ENCODE measurements at regions not wholly inside any gene's neighbourhood (a gene's known extent, or its start where the extent isn't known, plus 50 kb on each side); places are given as distances from the start of the nearest gene placed in this dataset.

GRCh38 chr12:76219806-76220205 is 128.4 kb downstream of the BBS10 start:
- Histone ChIP-seq H3K27ac (no peak overlapping the region), H3K4me1 (peaks cover 5% of the 10 kb centered on the region; the same call in 1 of the 3 replicates), H3K9me3 (no peaks in the 10 kb centered on the region), H3K4me3 (no peak overlapping the region), H3K4me2 (no peak overlapping the region)
- ATAC-seq: no peak
- POLR2A ChIA-PET: no interaction called here
- DNase-seq (ENCODE audit: low read depth in 1 of 2, low spot score in 1 of 2): no peak
- TF ChIP-seq MAZ (IDR thresholded peaks at IDR 0.05; ENCODE audit: borderline replicate concordance, low read depth, low read length) (no peak), ZSCAN20 (CRISPR knock-in tag; IDR thresholded peaks at IDR 0.05) (no peak), RAD21 (conservative IDR thresholded peaks at IDR 0.05 in 1 of 2, IDR thresholded peaks at IDR 0.05 in 1 of 2) (no peak), SREBF2 (IDR thresholded peaks at IDR 0.05) (no peak), ELK1 (IDR thresholded peaks at IDR 0.05; ENCODE audit: low read depth, low read length) (no peak), FOXS1 (CRISPR knock-in tag; IDR thresholded peaks at IDR 0.05) (no peak), POLR2AphosphoS2 (conservative IDR thresholded peaks at IDR 0.05; ENCODE audit: low read length) (no peak), HOXA7 (CRISPR knock-in tag; IDR thresholded peaks at IDR 0.05) (no peak), JUNB (IDR thresholded peaks at IDR 0.05) (no peak), CEBPB (IDR thresholded peaks at IDR 0.05) (no peak), KDM5A (IDR thresholded peaks at IDR 0.05) (no peak), NFE2L2 (conservative IDR thresholded peaks at IDR 0.05; ENCODE audit: low read length) (no peak), POLR2A (IDR thresholded peaks at IDR 0.05; ENCODE audit: low read length) (no peak)
- FAIRE-seq: no peak
- CTCF ChIA-PET: no interaction called here
- WGBS (ENCODE audit: missing lambda C conversion rate): 26% methylated on average over 1 of the region's 1 CpG

DNA sequence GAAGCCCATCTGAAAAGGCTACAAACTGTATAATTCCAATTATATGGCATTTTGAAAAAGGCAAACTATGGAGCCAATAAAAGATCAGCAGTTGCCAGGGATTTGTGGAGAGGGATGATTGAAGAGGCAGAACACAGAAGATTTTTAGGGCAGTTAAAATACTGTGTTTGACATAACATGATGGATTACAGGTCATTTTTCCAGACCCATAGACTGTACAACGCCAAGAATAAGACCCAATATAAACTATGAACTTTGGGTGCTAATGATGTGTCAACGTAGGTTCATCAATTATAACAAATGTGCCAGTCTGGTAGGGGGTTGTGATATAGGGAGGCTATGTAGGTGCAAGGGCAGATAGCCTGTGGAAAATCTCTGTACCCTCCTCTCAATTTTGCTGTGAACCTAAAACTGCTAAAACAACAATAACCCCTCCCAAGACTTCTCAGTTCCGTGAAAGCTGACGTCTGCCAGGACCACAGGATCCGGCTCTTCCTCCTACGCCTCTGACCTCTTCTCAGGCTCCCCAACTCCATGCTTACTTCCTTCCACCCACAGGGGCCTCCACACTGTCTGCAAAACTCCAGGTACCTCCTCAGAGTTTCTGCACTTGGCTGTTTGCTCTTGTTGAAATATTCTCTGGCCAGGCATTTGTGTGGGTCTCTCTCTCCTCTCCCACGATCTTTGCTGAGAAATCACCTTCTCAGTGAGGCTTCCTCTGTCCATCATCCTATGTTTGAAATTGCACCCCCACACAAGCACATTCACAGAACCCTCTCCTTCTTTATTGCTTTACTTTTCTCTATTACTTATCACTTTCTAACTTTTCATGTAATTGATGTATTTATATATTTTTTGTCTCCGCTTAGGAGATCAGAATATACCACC is 131.4 kb downstream of the BBS10 start:
- Histone ChIP-seq H3K4me1 (peaks cover 5% of the 10 kb centered on the region; the same call in 1 of the 3 replicates), H3K9me3 (no peaks in the 10 kb centered on the region), H3K4me2 (no peak overlapping the region), H3K4me3 (no peak overlapping the region), H3K27ac (no peak overlapping the region)
- no peak for ATAC-seq
- FAIRE-seq: no peak
- no peak for DNase-seq (ENCODE audit: low read depth in 1 of 2, low spot score in 1 of 2)
- ChIA-PET CTCF (no interaction called here), POLR2A (no interaction called here)
- no peak for TF ChIP-seq EP300 (IDR thresholded peaks at IDR 0.05)
- TF ChIP-seq BCL3 (IDR thresholded peaks at IDR 0.05): no peak
- no peak for TF ChIP-seq TFCP2L1 (CRISPR knock-in tag; IDR thresholded peaks at IDR 0.05)
- no peak for TF ChIP-seq MYC (IDR thresholded peaks at IDR 0.05; ENCODE audit: borderline replicate concordance, low read length)
- no peak for TF ChIP-seq E2F6 (IDR thresholded peaks at IDR 0.05; ENCODE audit: borderline replicate concordance, low read depth)
- WGBS (ENCODE audit: missing lambda C conversion rate): 75% methylated on average over 8 of the region's 8 CpGs

- Histone ChIP-seq H3K4me1 (no peaks in the 10 kb centered on the region), H3K27ac (no peak overlapping the region), H3K4me3 (no peak overlapping the region), H3K4me2 (no peak overlapping the region), H3K9me3 (no peaks in the 10 kb centered on the region)
- DNase-seq (ENCODE audit: low read depth in 1 of 2, low spot score in 1 of 2): no peak
- no peak for FAIRE-seq
- ChIA-PET CTCF (interaction anchor here (1.7 kb wide), 1 partner anchor 8 kb away, joined by 5 read pairs; no protein-coding TSS in a partner anchor), POLR2A (no interaction called here)
- no peak for ATAC-seq
- TF ChIP-seq CEBPB (IDR thresholded peaks at IDR 0.05): no peak
- no peak for TF ChIP-seq HOXB5 (CRISPR knock-in tag; IDR thresholded peaks at IDR 0.05)
- TF ChIP-seq JUN (IDR thresholded peaks at IDR 0.05): no peak
- no peak for TF ChIP-seq TFCP2L1 (CRISPR knock-in tag; IDR thresholded peaks at IDR 0.05)
- TF ChIP-seq, protein P1, sequence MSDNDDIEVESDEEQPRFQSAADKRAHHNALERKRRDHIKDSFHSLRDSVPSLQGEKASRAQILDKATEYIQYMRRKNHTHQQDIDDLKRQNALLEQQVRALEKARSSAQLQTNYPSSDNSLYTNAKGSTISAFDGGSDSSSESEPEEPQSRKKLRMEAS (IDR thresholded peaks at IDR 0.05): no peak
- TF ChIP-seq, protein P2, sequence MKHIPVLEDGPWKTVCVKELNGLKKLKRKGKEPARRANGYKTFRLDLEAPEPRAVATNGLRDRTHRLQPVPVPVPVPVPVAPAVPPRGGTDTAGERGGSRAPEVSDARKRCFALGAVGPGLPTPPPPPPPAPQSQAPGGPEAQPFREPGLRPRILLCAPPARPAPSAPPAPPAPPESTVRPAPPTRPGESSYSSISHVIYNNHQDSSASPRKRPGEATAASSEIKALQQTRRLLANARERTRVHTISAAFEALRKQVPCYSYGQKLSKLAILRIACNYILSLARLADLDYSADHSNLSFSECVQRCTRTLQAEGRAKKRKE (CRISPR knock-in tag; IDR thresholded peaks at IDR 0.05; ENCODE audit: low read depth): no peak
Measured at GRCh38 chr12:76208129-76208528, 123.6 kb upstream of the NAP1L1 start.
